HUES6 (cell line): ENCODE measurements at regions not wholly inside any gene's neighbourhood (a gene's known extent, or its start where the extent isn't known, plus 50 kb on each side); places are given as distances from the start of the nearest gene placed in this dataset.
A peak's percentile ranks its signal among the peaks of the same experiment; 100 is the strongest.
"Not testable (repeated sequence)": the region's sequence is repeated elsewhere in the genome, so short reads cannot be mapped to it uniquely, and the experiment has no call there.

Experiments
- H3K27ac ChIP-seq: 2 replicates; pipeline ENCODE4 v1.7.0; 2013; ENCODE audit warnings: low read depth, mild to moderate bottlenecking, low read length, inconsistent platforms
- H3K27me3 ChIP-seq: 2 replicates; pipeline ENCODE4 v1.6.1; 2013; ENCODE audit warnings: low read length; ENCODE audit not compliant: control insufficient read depth, insufficient read depth
- H3K36me3 ChIP-seq: 2 replicates; pipeline ENCODE4 v1.6.1; 2013; ENCODE audit warnings: low read length; ENCODE audit not compliant: control insufficient read depth, insufficient read depth
- H3K4me1 ChIP-seq: 2 replicates; pipeline ENCODE4 v1.6.1; 2013; ENCODE audit warnings: low read length; ENCODE audit not compliant: control insufficient read depth, insufficient read depth
- H3K4me3 ChIP-seq: 2 replicates; pipeline ENCODE4 v1.5.1; 2013; ENCODE audit warnings: low read depth, low read length
- H3K9ac ChIP-seq: one replicate; pipeline ENCODE4 v1.6.1; 2013; ENCODE audit warnings: mild to moderate bottlenecking, low read length
- H3K9me3 ChIP-seq: 2 replicates; pipeline ENCODE4 v1.6.1; 2013; ENCODE audit warnings: low read depth, low read length; ENCODE audit not compliant: control insufficient read depth, insufficient read depth

DNA sequence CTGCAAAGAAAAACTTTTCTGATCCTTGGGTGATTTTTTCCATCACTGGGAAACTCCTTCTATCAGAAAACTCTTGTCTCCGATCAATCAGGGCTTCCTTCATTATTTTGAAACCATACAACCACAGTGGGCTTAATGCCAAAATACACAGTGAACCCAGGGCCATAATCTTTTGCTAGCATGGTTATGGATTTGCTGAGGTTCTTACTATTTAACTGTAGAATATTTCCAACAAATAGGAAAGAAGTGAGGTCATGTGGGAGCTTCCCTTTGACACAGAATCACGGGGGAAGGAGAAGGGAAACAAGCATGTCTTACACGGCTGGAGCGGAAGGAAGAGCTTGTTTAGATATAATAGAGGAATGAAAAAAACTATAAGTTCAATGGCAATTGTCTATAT is 1241.7 kb downstream of the REEP3 start:
- Histone ChIP-seq H3K9ac (no peak overlapping the region), H3K4me3 (no peak overlapping the region), H3K4me1 (no peaks in the 10 kb centered on the region), H3K9me3 (no peaks in the 10 kb centered on the region), H3K36me3 (no peaks in the 10 kb centered on the region), H3K27me3 (no peaks in the 10 kb centered on the region), H3K27ac (no peak overlapping the region)

DNA sequence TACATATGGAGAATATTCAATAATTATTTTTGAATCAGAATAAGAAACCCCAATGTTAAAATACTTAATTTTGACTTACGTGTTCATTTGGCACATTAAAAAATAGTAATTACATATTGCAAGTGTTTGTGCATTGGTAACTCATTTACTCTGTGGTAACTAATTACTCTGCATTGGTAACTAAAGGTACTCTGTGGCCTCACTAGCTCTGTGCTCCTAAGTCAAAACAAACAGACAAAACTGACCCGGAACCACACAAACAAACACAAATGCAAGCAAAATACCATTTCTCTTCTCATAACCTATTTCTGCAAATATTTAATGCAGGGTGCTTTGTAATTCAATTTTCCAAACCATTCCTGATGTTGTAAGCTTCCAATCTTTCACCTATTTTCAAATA is 1244.3 kb downstream of the REEP3 start:
- H3K4me1 ChIP-seq = no peaks in the 10 kb centered on the region
- H3K9me3 ChIP-seq = no peaks in the 10 kb centered on the region
- H3K27ac ChIP-seq = no peak overlapping the region
- no peaks in the 10 kb centered on the region for H3K27me3 ChIP-seq
- H3K36me3 ChIP-seq = no peaks in the 10 kb centered on the region
- H3K4me3 ChIP-seq = no peak overlapping the region
- H3K9ac ChIP-seq = no peak overlapping the region

DNA sequence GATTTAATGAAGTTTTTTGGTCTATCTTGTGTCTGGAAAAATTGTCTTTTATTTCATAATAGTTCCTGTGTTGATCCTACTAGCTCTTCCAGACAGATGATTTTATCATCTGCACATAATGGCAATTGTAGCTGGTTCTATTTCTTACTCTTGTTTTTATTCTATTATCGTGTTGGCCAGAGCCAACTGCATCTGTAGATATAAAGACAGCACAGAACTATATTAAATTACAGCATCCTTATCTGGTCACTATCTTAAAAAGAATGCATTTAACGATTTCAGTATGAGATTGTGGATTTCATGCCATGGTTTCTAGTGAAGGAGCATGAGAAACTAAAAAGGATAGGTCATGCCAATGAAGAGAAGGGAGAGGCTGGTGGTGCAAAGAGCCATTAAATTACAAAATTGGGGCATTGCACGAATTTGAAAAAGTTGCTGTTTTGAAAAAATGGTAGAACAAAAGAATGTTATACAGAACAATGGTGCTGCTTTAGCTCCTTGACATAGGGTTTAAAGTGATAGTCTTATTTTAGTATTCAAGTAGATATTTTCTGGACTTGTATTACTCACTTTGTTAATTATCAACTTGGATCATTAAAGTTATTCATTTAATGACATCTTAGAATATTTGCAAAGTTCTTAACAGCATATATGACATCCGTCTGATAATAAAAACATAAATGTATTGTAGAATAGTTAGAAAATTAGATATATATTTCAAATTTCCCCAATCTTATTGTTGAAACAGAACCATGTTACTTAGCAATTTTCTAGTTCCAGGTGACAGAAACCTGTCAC is 1250.3 kb downstream of the REEP3 start:
- H3K9me3 ChIP-seq = no peaks in the 10 kb centered on the region
- no peak overlapping the region for H3K9ac ChIP-seq
- H3K27me3 ChIP-seq = no peaks in the 10 kb centered on the region
- H3K36me3 ChIP-seq = no peaks in the 10 kb centered on the region
- no peaks in the 10 kb centered on the region for H3K4me1 ChIP-seq
- H3K4me3 ChIP-seq = no peak overlapping the region
- no peak overlapping the region for H3K27ac ChIP-seq

DNA sequence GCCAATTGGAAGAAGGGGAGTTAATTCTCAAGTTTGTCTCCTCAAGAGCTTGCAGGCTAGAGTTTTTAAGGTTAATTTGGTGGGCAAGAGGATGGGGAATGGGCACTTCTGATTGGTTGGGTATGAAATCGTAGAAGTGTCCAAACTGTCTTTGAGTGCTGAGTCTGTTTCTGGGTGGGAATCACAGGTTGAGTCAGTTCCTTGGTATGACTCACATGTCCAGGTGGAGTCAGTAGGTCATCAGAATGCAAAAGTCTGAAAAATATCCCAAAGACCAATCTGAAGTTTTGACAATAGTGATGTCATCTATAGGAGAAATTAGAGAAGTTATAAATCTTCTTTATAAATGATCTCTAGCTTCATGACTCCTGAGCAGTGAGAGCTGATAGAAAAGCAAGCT is 1252.2 kb downstream of the REEP3 start:
- no peak overlapping the region for H3K4me3 ChIP-seq
- no peak overlapping the region for H3K9ac ChIP-seq

DNA sequence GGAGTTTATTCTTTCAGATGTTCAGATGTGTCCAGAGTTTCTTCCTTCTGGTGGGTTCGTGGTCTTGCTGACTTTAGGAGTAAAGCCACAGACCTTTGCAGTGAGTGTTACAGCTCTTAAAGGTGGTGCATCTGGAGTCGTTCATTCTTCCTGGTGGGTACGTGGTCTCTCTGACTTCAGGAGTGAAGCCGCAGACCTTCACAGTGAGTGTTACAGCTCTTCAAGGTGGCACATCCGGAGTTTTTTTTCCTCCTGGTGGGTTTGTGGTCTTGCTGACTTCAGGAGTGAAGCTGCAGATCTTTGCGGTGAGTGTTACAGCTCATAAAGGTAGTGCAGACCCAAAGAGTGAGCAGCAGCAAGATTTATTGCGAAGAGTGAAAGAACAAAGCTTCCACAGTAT is 1263.2 kb downstream of the REEP3 start:
- not testable (repeated sequence) for H3K4me1 ChIP-seq, H3K36me3 ChIP-seq, H3K9me3 ChIP-seq

More for the DNA sequence above, 1252.2 kb downstream of the REEP3 start:
- H3K9me3 ChIP-seq = no peaks in the 10 kb centered on the region
- no peak overlapping the region for H3K27ac ChIP-seq
- H3K4me1 ChIP-seq = no peaks in the 10 kb centered on the region
- no peaks in the 10 kb centered on the region for H3K27me3 ChIP-seq
- no peaks in the 10 kb centered on the region for H3K36me3 ChIP-seq

DNA sequence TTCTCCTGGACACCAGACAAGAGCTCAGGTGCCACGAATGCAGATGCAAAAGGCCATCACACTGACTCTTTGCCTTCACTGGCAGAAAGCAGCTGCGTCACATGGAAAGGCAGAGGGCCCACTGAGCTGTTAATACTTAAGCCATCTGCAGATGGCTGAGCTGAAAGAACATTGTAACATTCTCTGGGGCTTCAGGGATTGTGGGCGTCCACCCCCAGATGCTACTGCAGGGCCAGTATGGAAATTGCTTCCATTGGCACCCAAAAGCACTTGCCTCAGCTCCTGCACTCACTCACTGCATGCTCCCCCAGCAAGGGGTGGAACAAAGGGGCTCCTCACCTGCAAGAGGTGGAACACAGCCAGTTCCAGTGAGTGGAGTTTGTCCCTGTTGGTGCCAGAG is 1264.6 kb downstream of the REEP3 start:
- no peak overlapping the region for H3K27ac ChIP-seq
- no peak overlapping the region for H3K4me3 ChIP-seq
- no peaks in the 10 kb centered on the region for H3K4me1 ChIP-seq

More for the DNA sequence above, 1263.2 kb downstream of the REEP3 start:
- not testable (repeated sequence) for H3K9ac ChIP-seq, H3K27ac ChIP-seq, H3K27me3 ChIP-seq, H3K4me3 ChIP-seq

DNA sequence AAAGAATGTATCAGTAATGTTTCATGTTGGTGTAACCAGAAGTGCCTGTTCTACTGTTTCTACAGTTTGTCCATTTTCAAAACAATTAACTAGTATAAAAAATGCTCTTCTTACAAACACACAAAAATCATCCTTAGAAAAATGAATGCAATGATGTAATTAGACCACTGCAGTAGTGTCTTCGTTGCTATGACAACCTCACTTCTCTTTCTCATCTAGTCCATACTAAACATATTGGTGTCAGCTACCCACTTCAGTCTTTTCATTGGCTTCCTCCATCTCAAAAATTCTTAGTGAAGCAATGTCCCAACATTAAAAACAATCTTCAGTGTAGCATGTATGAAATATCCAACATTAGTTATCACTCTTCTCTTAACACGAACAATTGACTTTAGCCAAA is 1265.8 kb downstream of the REEP3 start:
- Histone ChIP-seq H3K9me3 (peaks cover 4% of the 10 kb centered on the region; the same call in 1 of the 2 replicates), H3K9ac (no peak overlapping the region), H3K27ac (no peak overlapping the region), H3K27me3 (no peaks in the 10 kb centered on the region), H3K4me3 (no peak overlapping the region), H3K4me1 (no peaks in the 10 kb centered on the region), H3K36me3 (no peaks in the 10 kb centered on the region)

More for the DNA sequence above, 1264.6 kb downstream of the REEP3 start:
- Histone ChIP-seq H3K36me3 (no peaks in the 10 kb centered on the region), H3K27me3 (no peaks in the 10 kb centered on the region), H3K9me3 (peaks cover 8% of the 10 kb centered on the region; the same call in 1 of the 2 replicates), H3K9ac (no peak overlapping the region)

DNA sequence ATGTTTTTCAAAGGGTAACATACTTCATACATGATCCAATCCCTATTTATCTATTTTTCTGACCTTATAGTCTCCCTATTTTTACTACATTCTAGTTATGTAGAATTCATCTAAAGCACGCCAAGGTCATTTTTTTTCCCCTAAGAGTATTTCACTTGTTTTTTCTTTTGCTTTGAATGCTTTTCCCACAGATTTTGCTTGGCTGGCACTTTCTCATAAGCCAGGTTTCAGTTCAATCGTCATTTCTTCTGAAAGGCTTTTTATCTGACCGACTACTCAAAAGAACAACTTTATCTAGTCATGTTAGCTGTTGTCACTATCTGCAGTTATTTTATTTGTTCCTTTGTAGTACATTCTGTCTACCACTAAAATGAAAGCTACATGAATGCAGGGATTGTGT is 1274.6 kb downstream of the REEP3 start:
- H3K36me3 ChIP-seq = no peaks in the 10 kb centered on the region
- H3K4me1 ChIP-seq = no peaks in the 10 kb centered on the region
- H3K9ac ChIP-seq = no peak overlapping the region
- H3K27ac ChIP-seq = no peak overlapping the region
- no peaks in the 10 kb centered on the region for H3K27me3 ChIP-seq
- H3K9me3 ChIP-seq = no peaks in the 10 kb centered on the region
- H3K4me3 ChIP-seq = no peak overlapping the region

DNA sequence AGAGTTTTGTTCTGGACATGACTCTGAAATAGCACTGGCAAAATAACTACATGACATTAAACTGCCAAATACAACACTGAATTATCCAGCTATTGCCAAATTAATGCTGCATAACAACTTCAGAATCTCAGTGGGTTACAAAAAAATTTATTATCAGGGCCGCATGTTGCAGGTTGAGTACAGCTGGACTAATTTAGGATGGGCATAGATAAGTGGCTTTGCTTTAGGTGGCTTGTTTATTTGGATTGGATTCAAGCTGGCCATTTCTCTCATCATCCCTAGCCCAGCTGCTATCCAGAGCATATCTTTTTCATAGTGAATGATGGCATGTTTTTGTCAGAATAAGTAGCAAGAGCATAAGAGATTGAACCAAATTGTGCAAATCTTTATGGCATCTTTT is 1277.1 kb downstream of the REEP3 start:
- no peaks in the 10 kb centered on the region for H3K4me1 ChIP-seq
- no peak overlapping the region for H3K4me3 ChIP-seq
- H3K9me3 ChIP-seq = no peaks in the 10 kb centered on the region
- no peak overlapping the region for H3K9ac ChIP-seq
- no peaks in the 10 kb centered on the region for H3K27me3 ChIP-seq
- no peaks in the 10 kb centered on the region for H3K36me3 ChIP-seq
- H3K27ac ChIP-seq = no peak overlapping the region

DNA sequence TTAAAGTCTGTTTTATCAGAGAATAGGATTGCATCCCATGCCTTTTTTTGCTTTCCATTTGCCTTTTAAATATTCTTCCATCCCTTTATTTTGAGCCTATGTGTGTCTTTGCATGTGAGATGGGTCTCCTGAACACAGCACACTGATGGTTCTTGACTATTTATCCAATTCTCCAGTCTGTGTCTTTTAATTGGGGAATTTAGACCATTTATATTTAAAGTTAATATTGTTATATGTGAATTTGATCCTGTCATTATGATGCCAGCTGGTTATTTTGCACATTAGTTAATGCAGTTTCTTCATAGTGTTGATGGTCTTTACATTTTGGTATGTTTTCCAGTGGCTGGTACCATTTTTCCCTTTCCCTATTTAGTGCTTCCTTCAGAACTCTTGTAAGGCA is 1287.0 kb downstream of the REEP3 start:
- not testable (repeated sequence) for H3K4me1 ChIP-seq, H3K27me3 ChIP-seq, H3K9ac ChIP-seq, H3K4me3 ChIP-seq, H3K27ac ChIP-seq, H3K36me3 ChIP-seq
- H3K9me3 ChIP-seq = peaks cover 12% of the 10 kb centered on the region; the same call in 1 of the 2 replicates

DNA sequence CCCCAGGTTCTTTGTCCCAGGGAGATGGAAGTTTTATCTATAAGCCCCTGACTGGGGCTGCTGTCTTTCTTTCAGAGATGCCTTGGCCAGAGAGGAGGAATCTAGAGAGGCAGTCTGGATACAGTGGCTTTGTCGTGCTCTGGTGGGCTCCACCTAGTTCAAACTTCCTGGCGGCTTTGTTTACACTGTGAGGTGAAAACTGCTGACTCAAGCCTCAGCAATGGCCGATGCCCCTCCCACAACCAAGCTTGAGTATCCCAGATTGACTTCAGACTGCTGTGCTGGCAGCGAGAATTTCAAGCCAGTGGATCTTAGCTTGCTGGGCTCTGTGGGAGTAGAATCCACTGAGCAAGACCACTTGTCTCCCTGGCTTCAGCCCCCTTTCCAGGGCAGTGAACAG is 1288.8 kb downstream of the REEP3 start:
- not testable (repeated sequence) for H3K4me3 ChIP-seq, H3K36me3 ChIP-seq, H3K27me3 ChIP-seq, H3K4me1 ChIP-seq, H3K9ac ChIP-seq
- Histone ChIP-seq H3K9me3 (peaks cover 12% of the 10 kb centered on the region; the same call in 1 of the 2 replicates), H3K27ac (peak overlapping the region; percentile 53; the same call in 1 of the 2 replicates)
